ENCODE measurements at regions not wholly inside any gene's neighbourhood (a gene's known extent, or its start where the extent isn't known, plus 50 kb on each side); places are given as distances from the start of the nearest gene placed in this dataset.
"Not testable (repeated sequence)": the region's sequence is repeated elsewhere in the genome, so short reads cannot be mapped to it uniquely, and the experiment has no call there.

GRCh38 chr4:158051401-158052235, 121.2 kb downstream of the GASK1B start:
- DNase-seq (ENCODE audit: low spot score) = no peak

- no peak for DNase-seq (ENCODE audit: low spot score)
These were observed 121.9 kb downstream of the GASK1B start for GRCh38 chr4:158050942-158051341.

- DNase-seq (ENCODE audit: low spot score) = no peak
These were observed 126.5 kb downstream of the GASK1B start for GRCh38 chr4:158046345-158046744.

- no peak for DNase-seq (ENCODE audit: low spot score)
These were observed 128.7 kb downstream of the GASK1B start for GRCh38 chr4:158043971-158044618.

- DNase-seq (ENCODE audit: low spot score) = no peak
These were observed 130.2 kb downstream of the GASK1B start for GRCh38 chr4:158042591-158043030.

- no peak for DNase-seq (ENCODE audit: low spot score)
These were observed 134.1 kb downstream of the GASK1B start for GRCh38 chr4:158038718-158039117.

DNA sequence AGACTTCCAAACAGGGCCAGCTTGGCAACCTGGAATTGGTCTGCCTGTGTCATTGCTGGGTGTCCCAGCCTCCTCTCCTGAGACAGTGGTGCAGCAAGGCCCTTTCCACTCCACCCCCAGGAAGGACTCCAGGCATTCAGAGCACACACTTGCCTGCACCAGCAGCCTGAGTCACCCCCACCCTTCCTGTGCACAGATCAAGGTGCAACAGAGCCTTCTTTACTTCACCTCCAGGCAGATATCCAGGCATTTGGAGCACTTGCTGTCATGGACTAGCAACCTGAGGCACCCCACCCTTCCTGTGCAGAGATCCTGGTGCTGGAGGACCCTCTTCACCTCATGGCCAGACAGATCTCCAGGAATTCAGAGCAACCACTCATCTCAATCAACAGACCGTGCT, 135.8 kb downstream of the GASK1B start:
- DNase-seq (ENCODE audit: low spot score) = no peak

- DNase-seq (ENCODE audit: low spot score) = no peak
These were observed 137.1 kb downstream of the GASK1B start for GRCh38 chr4:158035662-158036195.

DNA sequence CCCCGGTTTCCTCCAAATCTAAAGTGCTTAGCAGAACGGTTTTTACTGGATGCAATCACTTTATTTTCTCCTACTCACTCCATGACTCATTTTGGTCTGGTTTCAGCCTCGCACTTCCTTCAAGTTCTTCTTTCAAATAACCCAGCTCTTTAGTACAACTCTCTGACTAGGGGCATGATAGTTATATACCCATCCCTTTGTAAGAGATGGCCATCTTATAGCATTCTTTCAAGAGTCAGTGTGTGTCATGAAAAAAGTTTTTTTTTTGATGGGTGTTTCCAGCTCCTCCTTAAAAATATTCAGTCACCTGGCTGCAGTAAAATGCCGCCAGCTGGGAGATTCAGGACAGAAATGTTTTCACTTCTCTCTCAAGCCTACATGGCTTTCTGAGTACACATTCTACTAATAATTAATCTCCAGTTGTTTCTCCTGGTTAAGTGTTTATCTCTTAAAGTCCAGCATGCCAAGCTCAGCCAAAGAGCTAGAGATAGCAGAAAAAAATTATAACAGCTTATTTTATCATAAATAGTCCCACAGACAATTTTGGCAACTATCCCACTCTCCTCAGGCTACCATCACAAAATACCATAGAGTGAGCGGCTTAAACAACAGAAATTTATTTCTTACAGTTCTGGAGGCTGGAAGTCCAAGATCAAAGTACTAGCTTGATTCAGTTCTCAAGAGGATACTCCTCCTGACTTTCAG, 139.3 kb downstream of the GASK1B start:
- DNase-seq (ENCODE audit: low spot score) = no peak

GRCh38 chr4:158032733-158033415, 140.0 kb downstream of the GASK1B start:
- DNase-seq (ENCODE audit: low spot score) = no peak

GRCh38 chr4:158028381-158028780, 144.4 kb downstream of the GASK1B start:
- DNase-seq (ENCODE audit: low spot score) = not testable (repeated sequence)

DNA sequence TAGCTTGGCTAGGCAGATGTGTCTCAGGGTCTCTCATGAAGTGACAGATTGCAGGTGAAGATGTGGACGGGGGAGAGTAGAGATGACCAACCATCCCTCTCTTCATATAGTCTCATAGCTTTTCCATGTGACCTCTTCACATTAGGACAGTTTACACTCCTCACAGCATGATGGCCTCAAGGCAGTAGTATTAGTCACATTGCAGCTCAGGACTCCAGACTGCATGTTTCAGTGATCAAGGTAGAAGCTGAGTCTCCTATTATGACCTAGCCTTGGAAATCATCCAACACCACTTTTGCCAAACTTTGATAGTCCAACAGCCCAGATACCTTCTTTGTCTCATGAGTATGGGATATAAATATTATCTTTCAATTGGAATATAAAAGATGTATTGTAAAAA, 147.7 kb downstream of the GASK1B start:
- DNase-seq (ENCODE audit: low spot score) = no peak

GRCh38 chr4:158020734-158021346, 152.0 kb downstream of the GASK1B start:
- no peak for DNase-seq (ENCODE audit: low spot score)

DNA sequence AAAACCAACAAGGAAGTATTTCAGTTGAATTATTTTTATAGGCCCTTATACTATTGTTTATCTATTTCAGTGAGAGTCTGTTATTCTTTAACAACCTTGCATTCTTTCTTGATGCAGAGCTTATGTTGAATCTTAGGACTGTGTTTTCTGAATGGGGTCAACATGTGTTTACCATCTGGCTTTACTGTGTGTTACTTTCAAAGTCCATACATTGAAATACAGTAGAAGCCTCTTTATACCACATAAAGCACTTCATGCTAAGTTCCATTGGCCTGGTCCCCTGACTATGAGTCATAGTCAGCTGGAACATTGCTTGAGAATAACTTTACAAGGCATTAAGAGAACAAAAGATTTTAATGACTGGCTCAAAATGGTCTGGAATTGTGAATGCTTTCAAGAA, 152.6 kb downstream of the GASK1B start:
- DNase-seq (ENCODE audit: low spot score) = peak; percentile 6

DNA sequence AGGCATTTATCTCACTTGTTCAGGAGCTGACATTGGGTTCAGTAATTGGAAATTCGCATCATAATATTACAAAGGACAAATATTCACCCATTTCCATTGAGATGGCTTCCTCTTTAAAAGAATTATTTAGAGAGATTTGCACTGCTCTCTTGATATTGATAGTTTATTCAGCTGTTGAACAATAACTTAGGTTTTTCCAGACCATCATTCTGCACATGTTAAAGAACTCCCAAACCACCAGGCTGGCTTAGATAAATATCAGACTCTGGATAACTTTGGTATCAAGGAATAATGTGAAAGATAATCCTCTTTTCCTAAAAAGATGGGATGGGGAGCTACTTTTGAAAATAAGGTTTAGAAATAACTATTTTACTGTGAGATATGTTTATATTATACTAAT, 154.0 kb downstream of the GASK1B start:
- no peak for DNase-seq (ENCODE audit: low spot score)

DNA sequence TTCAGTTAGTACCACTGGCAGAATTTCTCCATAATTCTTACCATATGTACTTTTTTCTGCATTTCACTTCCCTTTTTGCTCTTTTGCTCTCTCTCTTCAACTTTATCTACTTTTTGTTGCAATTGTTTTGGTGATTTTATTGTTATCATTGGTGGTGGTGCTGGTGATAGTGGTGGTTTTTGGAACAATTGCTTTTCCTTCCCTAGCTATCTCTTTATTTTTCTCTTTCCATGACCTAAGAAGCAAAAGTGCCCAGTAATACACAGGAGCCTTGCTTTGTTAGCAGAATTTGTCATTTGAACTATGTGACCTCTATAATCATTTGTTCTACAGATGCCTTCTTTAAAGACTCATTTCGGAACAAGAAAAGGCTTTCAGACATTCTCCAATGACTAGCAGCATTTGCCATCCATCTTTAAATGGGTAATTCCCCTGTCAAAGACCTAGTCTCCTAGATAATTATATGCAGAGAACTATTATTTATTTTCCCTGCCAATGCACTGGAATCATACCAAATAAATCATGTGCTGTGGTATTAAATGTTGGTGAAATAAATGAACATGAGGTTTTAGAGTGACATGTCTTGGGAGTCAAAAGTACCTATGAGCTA, 154.5 kb downstream of the GASK1B start:
- DNase-seq (ENCODE audit: low spot score) = no peak

GRCh38 chr4:158016511-158016910, 156.3 kb downstream of the GASK1B start:
- no peak for DNase-seq (ENCODE audit: low spot score)

DNA sequence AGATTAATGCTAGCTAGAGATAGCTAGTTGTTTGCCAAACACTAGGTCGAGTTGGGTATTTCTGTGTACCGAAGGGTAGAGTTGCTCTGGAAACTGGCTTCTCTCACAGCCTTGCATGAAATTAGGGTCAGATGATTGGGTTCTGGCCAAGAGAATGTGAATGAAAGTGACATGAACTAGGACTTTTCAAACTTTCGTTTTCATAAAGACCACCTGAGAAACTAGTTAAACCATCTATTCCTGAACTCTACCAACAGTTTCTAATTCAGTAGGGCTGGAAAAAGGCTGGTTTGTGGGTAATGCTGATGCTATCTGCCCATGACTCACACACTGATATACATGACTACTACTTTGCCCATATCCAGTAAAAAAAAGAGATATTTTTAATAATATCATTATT, 157.6 kb downstream of the GASK1B start:
- DNase-seq (ENCODE audit: low spot score) = no peak

DNA sequence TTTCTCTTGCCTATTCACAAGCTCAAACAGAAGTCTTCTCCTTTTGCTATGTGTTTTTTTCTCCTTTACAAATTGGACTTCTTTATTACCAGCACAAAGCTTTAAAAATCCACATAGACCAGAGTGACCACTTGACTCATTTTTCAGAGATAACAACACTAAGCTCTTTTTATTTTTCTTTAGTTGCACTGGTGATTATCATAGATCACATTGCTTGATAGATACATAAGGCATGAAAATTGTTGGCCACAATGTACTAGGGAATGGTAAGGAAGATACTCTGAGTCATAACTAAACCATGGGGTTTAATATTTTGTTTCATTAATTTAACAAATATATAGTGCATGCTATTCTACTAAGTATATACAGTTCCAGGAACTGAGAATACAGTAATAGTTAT, 159.0 kb downstream of the GASK1B start:
- DNase-seq (ENCODE audit: low spot score) = no peak

DNA sequence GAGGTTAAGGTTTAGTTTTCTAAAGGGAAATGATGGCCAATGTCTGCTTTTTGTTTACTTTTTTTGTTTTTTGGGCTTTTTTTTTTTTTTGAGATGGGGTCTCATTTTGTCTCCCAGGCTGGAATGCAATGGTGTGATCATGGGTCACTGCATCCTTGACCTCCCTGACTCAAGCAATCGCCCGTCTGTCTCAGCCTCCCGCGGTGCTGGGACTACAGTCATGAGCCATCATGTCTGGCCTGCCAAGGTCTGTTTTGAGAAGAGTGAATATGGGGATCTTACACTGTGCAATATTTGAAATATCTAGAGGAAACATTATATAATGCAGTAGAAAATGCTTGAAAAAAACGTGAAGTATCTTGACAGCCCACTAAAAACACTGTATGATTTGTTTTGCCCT, 162.5 kb downstream of the GASK1B start:
- DNase-seq (ENCODE audit: low spot score) = no peak

DNA sequence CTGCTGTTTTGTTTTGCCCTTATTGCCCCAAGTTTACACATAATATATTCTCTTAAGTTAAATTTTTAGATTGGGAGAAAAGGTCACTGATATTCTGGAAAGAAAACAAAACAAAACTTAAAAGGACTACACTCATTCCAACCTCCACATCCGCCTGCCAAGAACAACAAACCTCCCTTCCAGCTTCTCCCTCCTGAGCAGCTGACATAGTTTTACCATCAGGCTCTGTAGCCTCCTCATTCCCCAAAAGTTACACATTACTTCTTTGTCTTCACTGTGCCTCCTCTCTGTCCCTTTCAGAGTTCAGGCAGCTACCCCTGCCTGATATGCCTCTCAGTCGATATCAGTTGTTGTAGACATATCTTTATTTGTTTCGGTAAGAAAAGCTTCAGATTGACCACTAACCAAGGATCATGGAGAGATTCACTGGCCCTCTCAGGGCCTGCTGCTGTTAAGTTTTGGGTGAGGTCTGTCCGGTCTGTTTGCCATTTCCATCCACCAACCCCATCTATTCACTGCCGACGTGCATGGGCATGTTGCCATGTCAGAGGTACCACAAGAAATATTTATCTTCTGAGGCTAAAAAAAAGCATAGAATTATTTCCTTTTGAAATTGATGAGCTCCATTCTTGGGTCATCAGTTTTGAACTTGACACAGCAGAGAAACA, 164.1 kb downstream of the GASK1B start:
- no peak for DNase-seq (ENCODE audit: low spot score)

Data from Ammon's horn (tissue), 1 donor.